AG20443 (cell line): ENCODE measurements at regions not wholly inside any gene's neighbourhood (a gene's known extent, or its start where the extent isn't known, plus 50 kb on each side); places are given as distances from the start of the nearest gene placed in this dataset.
"Not testable (repeated sequence)": the region's sequence is repeated elsewhere in the genome, so short reads cannot be mapped to it uniquely, and the experiment has no call there.

Source experiments
- DNase-seq: peaks from one replicate; pipeline ENCODE4 v3.0.0; 2012; ENCODE audit warnings: low spot score, mixed read lengths

- DNase-seq = no peak
Measured at GRCh38 chr10:7069706-7070105, 341.1 kb downstream of the SFMBT2 start.

GRCh38 chr10:7056216-7056615 lies 354.6 kb downstream of the SFMBT2 start:
- DNase-seq = no peak

GRCh38 chr10:7054915-7055314 lies 355.9 kb downstream of the SFMBT2 start:
- DNase-seq = no peak

GRCh38 chr10:7053195-7053594 lies 357.6 kb downstream of the SFMBT2 start:
- DNase-seq = no peak

GRCh38 chr10:7050024-7050423 lies 360.8 kb downstream of the SFMBT2 start:
- not testable (repeated sequence) for DNase-seq

GRCh38 chr10:7048061-7048460 lies 362.8 kb downstream of the SFMBT2 start:
- DNase-seq = no peak

- no peak for DNase-seq
Measured at GRCh38 chr10:7046615-7047014, 364.2 kb downstream of the SFMBT2 start.

- DNase-seq = no peak
Measured at GRCh38 chr10:7045891-7046599, 364.8 kb downstream of the SFMBT2 start.

GRCh38 chr10:7043055-7043653 lies 367.7 kb downstream of the SFMBT2 start:
- DNase-seq = no peak

- no peak for DNase-seq
Measured at GRCh38 chr10:7042419-7043054, 368.3 kb downstream of the SFMBT2 start.

- DNase-seq = no peak
Measured at GRCh38 chr10:7042000-7042399, 368.8 kb downstream of the SFMBT2 start.

GRCh38 chr10:7040681-7041080 lies 370.2 kb downstream of the SFMBT2 start:
- DNase-seq = no peak

GRCh38 chr10:7039859-7040258 lies 371.0 kb downstream of the SFMBT2 start:
- DNase-seq = no peak

GRCh38 chr10:7038416-7038815 lies 372.4 kb downstream of the SFMBT2 start:
- no peak for DNase-seq

- not testable (repeated sequence) for DNase-seq
Measured at GRCh38 chr10:7037434-7037833, 373.4 kb downstream of the SFMBT2 start.

GRCh38 chr10:7036951-7037350 lies 373.9 kb downstream of the SFMBT2 start:
- no peak for DNase-seq

GRCh38 chr10:7035126-7035761 lies 375.6 kb downstream of the SFMBT2 start:
- DNase-seq = no peak

- no peak for DNase-seq
Measured at GRCh38 chr10:7033031-7033430, 377.8 kb downstream of the SFMBT2 start.

- DNase-seq = no peak
Measured at GRCh38 chr10:7030134-7030855, 380.5 kb downstream of the SFMBT2 start.

- no peak for DNase-seq
Measured at GRCh38 chr10:7029672-7030071, 381.2 kb downstream of the SFMBT2 start.

GRCh38 chr10:7028809-7029166 lies 382.0 kb downstream of the SFMBT2 start:
- DNase-seq = no peak
